ENCODE measurements at regions not wholly inside any gene's neighbourhood (a gene's known extent, or its start where the extent isn't known, plus 50 kb on each side); places are given as distances from the start of the nearest gene placed in this dataset.

GRCh38 chr5:88557131-88557530 is 288.5 kb upstream of the TMEM161B start:
- no peak for TF ChIP-seq CTCF (IDR thresholded peaks at IDR 0.05; ENCODE audit: borderline replicate concordance, extremely low read depth, insufficient read depth)
- no peaks in the 10 kb centered on the region for H3K4me1 ChIP-seq (ENCODE audit: control insufficient read depth in 2 of 3, insufficient read depth in 2 of 3, low read depth in 1 of 3, low read length in 3 of 3)
- no peaks in the 10 kb centered on the region for H3K27me3 ChIP-seq (ENCODE audit: control insufficient read depth, insufficient read depth, low read length)
- H3K9ac ChIP-seq (ENCODE audit: low read length in 3 of 3): no peak overlapping the region
- H3K27ac ChIP-seq (ENCODE audit: low read depth in 2 of 2, low read length in 2 of 2): no peak overlapping the region
- intact Hi-C loops (cut with DNase I): no loop called here
- H3K4me3 ChIP-seq (ENCODE audit: low read length in 3 of 3): no peak overlapping the region
- DNase-seq (peak in 1 of 5 donors; percentile 8), FAIRE-seq (no peak)
- H3K9me3 ChIP-seq (ENCODE audit: control insufficient read depth in 2 of 3, insufficient read depth in 1 of 3, low read length in 3 of 3): no peaks in the 10 kb centered on the region
- no peaks in the 10 kb centered on the region for H3K36me3 ChIP-seq (ENCODE audit: control insufficient read depth in 2 of 3, insufficient read depth in 3 of 3, low read length in 3 of 3)

- Histone ChIP-seq H3K4me3 (ENCODE audit: low read length in 3 of 3) (no peak overlapping the region), H3K4me1 (ENCODE audit: control insufficient read depth in 2 of 3, insufficient read depth in 2 of 3, low read depth in 1 of 3, low read length in 3 of 3) (no peaks in the 10 kb centered on the region), H3K9ac (ENCODE audit: low read length in 3 of 3) (no peak overlapping the region), H3K9me3 (ENCODE audit: control insufficient read depth in 2 of 3, insufficient read depth in 1 of 3, low read length in 3 of 3) (no peaks in the 10 kb centered on the region), H3K36me3 (ENCODE audit: control insufficient read depth in 2 of 3, insufficient read depth in 3 of 3, low read length in 3 of 3) (no peaks in the 10 kb centered on the region), H3K27ac (ENCODE audit: low read depth in 2 of 2, low read length in 2 of 2) (no peak overlapping the region), H3K27me3 (ENCODE audit: control insufficient read depth, insufficient read depth, low read length) (no peaks in the 10 kb centered on the region)
- DNase-seq (peak in 1 of 5 donors; percentile 2), FAIRE-seq (no peak)
- intact Hi-C loops (cut with DNase I): no loop called here
- no peak for TF ChIP-seq CTCF (IDR thresholded peaks at IDR 0.05; ENCODE audit: borderline replicate concordance, extremely low read depth, insufficient read depth)
Observed at GRCh38 chr5:88556406-88556805, 287.8 kb upstream of the TMEM161B start.

GRCh38 chr5:88555674-88556073 is 287.0 kb upstream of the TMEM161B start:
- intact Hi-C loops (cut with DNase I): no loop called here
- TF ChIP-seq CTCF (IDR thresholded peaks at IDR 0.05; ENCODE audit: borderline replicate concordance, extremely low read depth, insufficient read depth): no peak
- no peak for FAIRE-seq

GRCh38 chr5:88553986-88554385 is 285.3 kb upstream of the TMEM161B start:
- Histone ChIP-seq H3K36me3 (ENCODE audit: control insufficient read depth in 2 of 3, insufficient read depth in 3 of 3, low read length in 3 of 3) (no peaks in the 10 kb centered on the region), H3K27me3 (ENCODE audit: control insufficient read depth, insufficient read depth, low read length) (no peaks in the 10 kb centered on the region), H3K9ac (ENCODE audit: low read length in 3 of 3) (no peak overlapping the region), H3K9me3 (ENCODE audit: control insufficient read depth in 2 of 3, insufficient read depth in 1 of 3, low read length in 3 of 3) (no peaks in the 10 kb centered on the region), H3K4me1 (ENCODE audit: control insufficient read depth in 2 of 3, insufficient read depth in 2 of 3, low read depth in 1 of 3, low read length in 3 of 3) (no peaks in the 10 kb centered on the region), H3K4me3 (ENCODE audit: low read length in 3 of 3) (no peak overlapping the region), H3K27ac (ENCODE audit: low read depth in 2 of 2, low read length in 2 of 2) (no peak overlapping the region)
- TF ChIP-seq CTCF (IDR thresholded peaks at IDR 0.05; ENCODE audit: borderline replicate concordance, extremely low read depth, insufficient read depth): no peak
- FAIRE-seq (no peak), DNase-seq (no peak)
- intact Hi-C loops (cut with DNase I): no loop called here

More at GRCh38 chr5:88555674-88556073, 287.0 kb upstream of the TMEM161B start:
- no peaks in the 10 kb centered on the region for H3K9me3 ChIP-seq (ENCODE audit: control insufficient read depth in 2 of 3, insufficient read depth in 1 of 3, low read length in 3 of 3)
- no peaks in the 10 kb centered on the region for H3K4me1 ChIP-seq (ENCODE audit: control insufficient read depth in 2 of 3, insufficient read depth in 2 of 3, low read depth in 1 of 3, low read length in 3 of 3)
- peak in 3 of 5 donors; percentile 12 to 14 (median 14) for DNase-seq
- H3K4me3 ChIP-seq (ENCODE audit: low read length in 3 of 3): no peak overlapping the region
- no peaks in the 10 kb centered on the region for H3K36me3 ChIP-seq (ENCODE audit: control insufficient read depth in 2 of 3, insufficient read depth in 3 of 3, low read length in 3 of 3)
- no peak overlapping the region for H3K27ac ChIP-seq (ENCODE audit: low read depth in 2 of 2, low read length in 2 of 2)
- no peak overlapping the region for H3K9ac ChIP-seq (ENCODE audit: low read length in 3 of 3)
- H3K27me3 ChIP-seq (ENCODE audit: control insufficient read depth, insufficient read depth, low read length): no peaks in the 10 kb centered on the region
